ENCODE measurements at regions not wholly inside any gene's neighbourhood (a gene's known extent, or its start where the extent isn't known, plus 50 kb on each side); places are given as distances from the start of the nearest gene placed in this dataset.

DNA sequence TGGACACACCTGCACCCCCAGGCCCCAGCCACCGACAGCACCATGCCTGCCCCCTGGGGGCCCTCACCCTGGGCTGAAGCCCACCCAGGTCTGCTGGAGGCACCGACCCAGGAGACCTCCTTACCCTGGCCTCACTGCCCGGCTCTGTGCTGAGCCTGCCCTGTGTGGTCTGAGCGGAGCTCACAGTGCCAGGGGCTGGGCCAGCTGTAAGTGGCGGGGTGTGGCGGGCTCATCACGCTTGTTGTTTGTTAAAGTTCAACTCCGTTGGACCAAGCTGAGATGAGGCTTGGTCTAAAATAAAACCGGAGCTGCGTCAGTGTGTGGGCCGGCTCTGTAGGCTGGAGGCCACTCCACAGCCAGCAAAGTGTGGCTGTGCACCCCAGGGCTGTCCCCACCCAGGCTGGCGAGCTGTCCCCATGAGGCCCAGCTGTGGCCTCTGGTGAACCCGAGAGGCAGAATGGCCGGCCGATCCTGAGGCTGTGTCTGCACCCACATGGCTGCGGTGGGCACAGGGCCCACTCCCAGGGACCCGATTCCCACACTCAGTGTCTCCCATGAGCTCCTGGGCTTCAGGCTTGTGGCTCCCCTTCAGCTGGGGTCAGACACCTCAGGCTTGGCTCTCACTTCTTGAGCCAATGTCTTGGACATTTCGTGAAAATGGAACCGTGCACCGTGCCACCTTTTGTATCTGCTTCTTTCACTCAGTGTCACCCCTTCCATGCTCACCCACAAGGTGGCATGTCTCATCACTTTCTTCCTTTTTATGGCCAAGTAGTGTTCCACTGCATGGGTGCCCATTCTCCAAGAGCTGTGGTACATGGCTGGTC is 137.9 kb downstream of the CTTN start:
- peaks cover 20 to 24% of the 10 kb centered on the region in 2 donors for H3K4me1 ChIP-seq (replicated peaks in 1 of 2)
- in situ Hi-C loops (cut with MboI; ENCODE audit: low pct_unique_long_range_greater_than_20kb in 2 of 9, low sequenced_read_pairs in 9 of 9, unreplicated experiment in 9 of 9) = no loop called here
- no peak overlapping the region for H3K4me3 ChIP-seq
- WGBS, 10 experiments = 70 to 100% (median 92%) methylated on average over 2 of the region's 20 CpGs; no CpG with 5 or more reads in 6 of the 10 experiments
- no peak overlapping the region for H3K27ac ChIP-seq
- ATAC-seq (replicated peaks in 6 of 8) = no peak

GRCh38 chr11:70537576-70538571 is 139.5 kb downstream of the CTTN start:
- Histone ChIP-seq H3K27ac (no peak overlapping the region), H3K4me1 (replicated peaks in 1 of 2) (peaks cover 4 to 11% of the 10 kb centered on the region in 2 donors), H3K4me3 (no peak overlapping the region)
- in situ Hi-C loops (cut with MboI; ENCODE audit: low pct_unique_long_range_greater_than_20kb in 2 of 9, low sequenced_read_pairs in 9 of 9, unreplicated experiment in 9 of 9) = no loop called here
- peak in 5 of 8 experiments; percentile 34 to 49 (median 38) for ATAC-seq (replicated peaks in 6 of 8)
- 14 to 91% (median 60%) methylated on average over 1 to 5 of the region's 28 CpGs; no CpG with 5 or more reads in 5 of the 10 experiments for WGBS, 10 experiments

GRCh38 chr11:70538641-70539359 is 140.5 kb downstream of the CTTN start:
- 60 to 100% (median 92%) methylated on average over 1 to 4 of the region's 22 CpGs; no CpG with 5 or more reads in 3 of the 10 experiments for WGBS, 10 experiments

DNA sequence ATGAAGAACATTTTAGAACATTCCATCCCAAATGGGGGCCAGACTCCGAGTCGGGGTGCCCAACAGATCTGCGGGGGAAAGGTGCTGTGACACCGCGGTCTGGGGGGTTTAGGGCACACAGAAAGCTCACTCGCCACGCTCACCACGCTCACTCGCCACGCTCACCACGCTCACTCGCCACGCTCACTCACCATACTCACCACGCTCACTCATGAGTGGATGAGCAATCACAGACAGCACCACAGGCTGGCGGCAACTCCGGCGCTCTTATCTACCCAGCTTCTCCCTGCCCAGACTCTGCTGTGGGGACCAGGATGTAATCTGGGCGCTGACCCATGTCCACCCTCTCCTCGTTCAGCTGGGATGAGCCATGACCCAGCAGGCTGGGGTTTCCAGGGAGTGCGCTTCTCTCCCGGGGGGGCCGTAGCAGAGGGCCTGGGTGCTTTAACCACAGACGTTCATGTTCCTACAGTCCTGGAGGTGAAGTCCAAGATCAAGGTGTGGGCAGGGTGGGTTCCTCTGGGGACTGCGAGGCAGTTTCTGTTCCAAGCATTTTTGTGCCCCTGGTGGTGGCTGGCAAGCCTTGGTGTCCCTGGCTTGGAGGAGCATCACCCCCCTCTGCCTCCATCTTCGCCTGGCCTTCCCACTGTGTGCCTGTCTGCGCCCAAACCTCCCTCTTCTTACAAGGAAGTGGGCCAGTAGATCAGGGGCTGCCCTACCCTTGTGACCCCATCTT is 141.2 kb downstream of the CTTN start:
- no peak overlapping the region for H3K27ac ChIP-seq
- in situ Hi-C loops (cut with MboI; ENCODE audit: low pct_unique_long_range_greater_than_20kb in 2 of 9, low sequenced_read_pairs in 9 of 9, unreplicated experiment in 9 of 9) = no loop called here
- no peak for ATAC-seq (replicated peaks in 6 of 8)
- no peak overlapping the region for H3K4me3 ChIP-seq
- H3K4me1 ChIP-seq (replicated peaks in 1 of 2) = peaks cover 12 to 17% of the 10 kb centered on the region in 2 donors
- WGBS, 10 experiments = 67 to 93% (median 90%) methylated on average over 1 to 14 of the region's 26 CpGs; no CpG with 5 or more reads in 3 of the 10 experiments

More at GRCh38 chr11:70538641-70539359, 140.5 kb downstream of the CTTN start:
- Histone ChIP-seq H3K4me1 (replicated peaks in 1 of 2) (peaks cover 8 to 16% of the 10 kb centered on the region in 2 donors), H3K4me3 (no peak overlapping the region), H3K27ac (no peak overlapping the region)
- in situ Hi-C loops (cut with MboI; ENCODE audit: low pct_unique_long_range_greater_than_20kb in 2 of 9, low sequenced_read_pairs in 9 of 9, unreplicated experiment in 9 of 9) = no loop called here
- ATAC-seq (replicated peaks in 6 of 8) = peak in 2 of 8 experiments; percentile 13

- in situ Hi-C loops (cut with MboI; ENCODE audit: low pct_unique_long_range_greater_than_20kb in 2 of 9, low sequenced_read_pairs in 9 of 9, unreplicated experiment in 9 of 9) = no loop called here
- ATAC-seq (replicated peaks in 6 of 8) = no peak
- Histone ChIP-seq H3K4me3 (no peak overlapping the region), H3K27ac (no peak overlapping the region), H3K4me1 (replicated peaks in 1 of 2) (peaks cover 19 to 24% of the 10 kb centered on the region in 2 donors)
- 77 to 90% (median 80%) methylated on average over 1 to 6 of the region's 16 CpGs; no CpG with 5 or more reads in 7 of the 10 experiments for WGBS, 10 experiments
Observed at GRCh38 chr11:70540196-70540595, 141.9 kb downstream of the CTTN start.

GRCh38 chr11:70541176-70541575 is 142.8 kb downstream of the CTTN start:
- peaks cover 27 to 29% of the 10 kb centered on the region in 2 donors for H3K4me1 ChIP-seq (replicated peaks in 1 of 2)
- H3K27ac ChIP-seq = no peak overlapping the region
- in situ Hi-C loops (cut with MboI; ENCODE audit: low pct_unique_long_range_greater_than_20kb in 2 of 9, low sequenced_read_pairs in 9 of 9, unreplicated experiment in 9 of 9) = no loop called here
- ATAC-seq (replicated peaks in 6 of 8) = no peak
- no peak overlapping the region for H3K4me3 ChIP-seq
- WGBS, 10 experiments = 80 to 100% (median 90%) methylated on average over 2 to 9 of the region's 9 CpGs; no CpG with 5 or more reads in 5 of the 10 experiments

GRCh38 chr11:70541699-70542098 is 143.4 kb downstream of the CTTN start:
- ATAC-seq (replicated peaks in 6 of 8) = no peak
- in situ Hi-C loops (cut with MboI; ENCODE audit: low pct_unique_long_range_greater_than_20kb in 2 of 9, low sequenced_read_pairs in 9 of 9, unreplicated experiment in 9 of 9) = no loop called here
- H3K4me1 ChIP-seq (replicated peaks in 1 of 2) = peaks cover 28 to 29% of the 10 kb centered on the region in 2 donors
- no peak overlapping the region for H3K27ac ChIP-seq
- WGBS, 10 experiments = 0 to 100% (median 61%) methylated on average over 1 to 2 of the region's 5 CpGs; no CpG with 5 or more reads in 6 of the 10 experiments
- no peak overlapping the region for H3K4me3 ChIP-seq

DNA sequence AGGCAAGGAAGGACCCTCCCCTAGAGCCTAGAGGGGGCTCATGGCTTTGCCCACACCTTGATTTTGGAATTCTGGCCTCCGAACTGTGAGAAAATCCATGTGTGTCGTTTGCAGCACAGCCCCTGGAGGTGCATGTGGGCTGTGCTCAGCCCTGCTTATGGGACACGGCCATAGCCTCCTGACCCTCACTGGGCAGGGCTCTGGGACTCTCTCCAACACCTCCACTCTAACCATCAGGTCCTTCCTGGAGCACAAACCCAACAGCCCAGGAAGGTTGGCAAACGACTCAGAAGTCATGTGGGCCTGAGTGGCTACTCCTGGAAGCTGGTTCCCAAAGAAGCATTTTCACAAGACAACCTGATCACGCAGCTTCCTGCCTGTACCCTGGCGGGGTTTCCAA is 144.1 kb downstream of the CTTN start:
- ATAC-seq (replicated peaks in 6 of 8) = no peak
- in situ Hi-C loops (cut with MboI; ENCODE audit: low pct_unique_long_range_greater_than_20kb in 2 of 9, low sequenced_read_pairs in 9 of 9, unreplicated experiment in 9 of 9) = no loop called here
- Histone ChIP-seq H3K4me1 (replicated peaks in 1 of 2) (peaks cover 29 to 32% of the 10 kb centered on the region in 2 donors), H3K27ac (no peak overlapping the region), H3K4me3 (no peak overlapping the region)
- 50 to 100% (median 67%) methylated on average over 1 to 3 of the region's 6 CpGs; no CpG with 5 or more reads in 6 of the 10 experiments for WGBS, 10 experiments

DNA sequence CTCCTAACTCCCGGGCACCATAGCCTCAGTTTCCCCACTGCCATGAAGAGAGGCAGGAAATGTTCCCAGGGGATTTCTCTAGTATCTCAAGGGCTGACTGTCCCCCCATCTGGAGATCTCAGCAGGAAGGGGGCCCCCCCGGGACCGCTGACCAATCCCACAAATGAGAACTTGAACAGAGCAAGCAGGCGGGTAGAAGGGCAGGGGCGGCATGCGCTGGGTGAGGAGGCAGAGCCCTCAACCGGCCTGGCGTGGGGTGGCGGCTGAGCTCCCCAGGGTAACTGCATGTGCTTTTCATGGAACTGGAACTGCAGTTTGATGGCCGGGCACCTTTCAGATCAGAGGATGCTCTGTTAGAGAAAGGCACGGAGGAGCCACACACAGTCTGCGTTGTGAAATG is 144.5 kb downstream of the CTTN start:
- Histone ChIP-seq H3K4me1 (replicated peaks in 1 of 2) (peaks cover 31 to 36% of the 10 kb centered on the region in 2 donors), H3K27ac (no peak overlapping the region), H3K4me3 (no peak overlapping the region)
- WGBS, 10 experiments = 80 to 81% (median 80%) methylated on average over 1 to 5 of the region's 12 CpGs; no CpG with 5 or more reads in 7 of the 10 experiments
- in situ Hi-C loops (cut with MboI; ENCODE audit: low pct_unique_long_range_greater_than_20kb in 2 of 9, low sequenced_read_pairs in 9 of 9, unreplicated experiment in 9 of 9) = no loop called here
- no peak for ATAC-seq (replicated peaks in 6 of 8)

DNA sequence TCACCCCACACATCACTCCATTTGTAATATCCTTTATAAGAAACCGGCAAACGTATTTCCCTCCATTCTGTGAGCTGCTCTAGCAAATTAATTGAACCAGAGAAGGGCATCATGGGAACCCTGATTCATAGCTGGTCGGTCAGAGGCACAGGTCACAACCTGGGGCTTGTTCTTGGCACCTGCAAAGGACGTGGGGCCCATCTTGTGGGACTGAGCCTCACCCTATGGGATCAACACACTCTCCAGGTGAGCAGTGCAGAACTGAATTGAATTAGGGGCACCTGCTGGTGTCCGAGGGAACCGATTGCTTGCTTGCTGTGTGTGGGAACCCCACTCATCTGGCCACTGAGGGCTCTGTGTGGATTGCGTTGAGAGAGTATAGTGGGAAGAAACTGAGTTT is 145.3 kb downstream of the CTTN start:
- 44 to 100% (median 64%) methylated on average over 2 to 5 of the region's 7 CpGs; no CpG with 5 or more reads in 3 of the 10 experiments for WGBS, 10 experiments
- Histone ChIP-seq H3K27ac (no peak overlapping the region), H3K4me3 (no peak overlapping the region), H3K4me1 (replicated peaks in 1 of 2) (peaks cover 34 to 39% of the 10 kb centered on the region in 2 donors)
- in situ Hi-C loops (cut with MboI; ENCODE audit: low pct_unique_long_range_greater_than_20kb in 2 of 9, low sequenced_read_pairs in 9 of 9, unreplicated experiment in 9 of 9) = no loop called here
- ATAC-seq (replicated peaks in 6 of 8) = no peak

- ATAC-seq (replicated peaks in 6 of 8) = no peak
- peaks cover 34 to 39% of the 10 kb centered on the region in 2 donors for H3K4me1 ChIP-seq (replicated peaks in 1 of 2)
- in situ Hi-C loops (cut with MboI; ENCODE audit: low pct_unique_long_range_greater_than_20kb in 2 of 9, low sequenced_read_pairs in 9 of 9, unreplicated experiment in 9 of 9) = no loop called here
- H3K4me3 ChIP-seq = no peak overlapping the region
- 8 to 100% (median 80%) methylated on average over 1 to 5 of the region's 17 CpGs; no CpG with 5 or more reads in 5 of the 10 experiments for WGBS, 10 experiments
- H3K27ac ChIP-seq = peak overlapping the region in 1 of 2 donors; percentile 12
Observed at GRCh38 chr11:70544067-70544773, 145.9 kb downstream of the CTTN start.
